Stimulated activated CD4-positive, alpha-beta T cell treated with anti-CD3 and anti-CD28 coated beads, Interleukin-4, amount 100 ng/mL, for 4 hours (primary cell): ENCODE measurements at regions not wholly inside any gene's neighbourhood (a gene's known extent, or its start where the extent isn't known, plus 50 kb on each side); places are given as distances from the start of the nearest gene placed in this dataset.
"Not testable (repeated sequence)": the region's sequence is repeated elsewhere in the genome, so short reads cannot be mapped to it uniquely, and the experiment has no call there.

Experiments
- DNase-seq, 2 experiments: peaks; one replicate each; pipeline ENCODE4 v3.0.0-alpha.2; 2020

DNA sequence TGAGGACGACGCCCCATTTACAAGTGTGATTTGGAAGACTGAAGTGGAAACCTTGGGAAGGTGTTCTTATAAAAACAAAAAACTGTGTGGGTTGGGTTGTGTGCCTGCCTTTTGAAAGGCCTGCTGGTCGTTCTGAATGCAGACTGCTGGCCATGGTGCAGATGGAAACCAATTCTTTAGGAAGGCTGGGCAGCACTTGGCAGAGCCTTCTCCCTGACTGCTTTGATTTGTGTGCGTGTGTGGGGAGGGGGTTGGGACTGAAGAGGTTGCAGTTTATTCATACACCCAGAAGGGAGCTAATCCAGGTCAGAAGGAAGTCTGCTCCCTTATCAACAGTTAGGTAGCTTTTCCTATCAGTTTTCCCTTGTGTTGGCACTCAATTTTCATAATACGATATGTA is 288.7 kb downstream of the SOX2 start:
- no peak for DNase-seq

DNA sequence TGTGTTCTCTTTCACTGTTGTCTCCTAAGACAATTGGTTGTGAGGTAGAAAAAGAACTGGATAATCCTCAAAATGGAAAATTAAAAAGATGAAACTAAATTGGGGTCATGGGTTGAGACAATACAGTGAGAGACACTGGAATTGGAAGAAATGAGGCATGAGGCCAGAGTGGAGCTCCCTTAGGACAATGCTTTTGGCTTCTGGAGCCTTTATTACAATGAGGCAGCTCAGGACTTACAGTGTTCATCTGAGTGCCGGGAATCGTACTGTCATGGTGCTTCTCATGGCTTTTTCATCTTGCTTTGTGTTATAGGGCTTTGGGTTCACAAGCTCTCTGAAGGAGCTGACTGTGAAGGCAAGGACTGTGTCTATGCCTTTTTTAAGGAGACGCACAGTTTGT is 293.5 kb downstream of the SOX2 start:
- DNase-seq, result no peak

DNA sequence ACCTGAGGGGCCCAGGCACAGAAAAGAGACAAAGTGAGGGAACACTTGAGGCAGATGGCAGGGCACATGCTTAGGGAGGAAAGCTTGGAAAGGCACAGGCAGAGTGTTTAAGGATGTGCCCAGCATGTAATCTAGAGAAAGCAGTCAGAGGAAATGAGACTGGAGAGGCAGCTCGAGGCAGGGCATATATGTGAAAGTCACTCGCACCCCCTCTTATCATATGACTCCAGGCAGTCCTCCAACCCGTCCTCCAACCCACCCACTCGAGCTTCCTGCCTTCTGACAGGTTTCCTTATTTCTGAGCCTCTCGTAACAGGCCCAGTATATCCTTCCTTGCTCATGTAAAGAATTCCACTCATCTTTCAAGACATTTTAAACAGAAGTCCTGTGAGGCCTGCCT is 294.0 kb downstream of the SOX2 start:
- DNase-seq, result no peak

DNA sequence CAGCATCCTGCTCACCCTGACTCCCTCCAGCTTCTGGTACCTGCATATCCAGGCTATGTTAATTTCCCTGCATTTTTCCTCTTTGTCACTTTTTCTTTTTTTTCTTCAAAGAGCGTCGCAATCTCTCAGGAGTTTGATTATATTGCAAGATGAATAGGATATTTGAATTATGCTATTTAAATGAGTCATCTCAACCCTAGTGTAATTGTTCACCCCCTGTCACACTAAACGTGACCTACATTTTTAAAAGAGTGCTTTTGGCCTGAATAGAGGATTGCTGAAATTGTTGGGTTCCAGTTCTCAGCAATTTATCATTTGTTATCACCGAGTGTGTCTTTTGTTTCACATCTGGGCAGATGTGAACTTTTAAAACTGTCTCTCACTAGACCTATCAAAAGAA is 294.7 kb downstream of the SOX2 start:
- no peak for DNase-seq

DNA sequence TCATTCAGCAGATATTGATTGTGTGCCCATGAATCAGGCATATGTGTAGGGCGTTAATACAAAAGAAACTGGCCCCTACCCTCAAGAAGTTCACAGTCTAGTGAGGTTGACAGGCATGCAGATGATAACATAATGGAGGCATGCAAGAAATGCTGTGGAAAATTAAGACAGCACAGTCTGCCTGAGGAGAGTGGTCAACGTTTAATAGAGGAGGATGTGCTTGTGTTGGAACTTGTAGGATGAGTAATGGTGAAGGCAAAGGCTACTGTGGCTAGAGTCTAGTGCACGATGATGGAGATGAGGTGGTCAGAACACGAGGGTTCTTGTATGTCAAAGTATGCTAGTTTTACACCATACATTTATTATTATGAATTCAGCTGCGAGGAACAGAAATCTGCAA is 295.7 kb downstream of the SOX2 start:
- no peak for DNase-seq

DNA sequence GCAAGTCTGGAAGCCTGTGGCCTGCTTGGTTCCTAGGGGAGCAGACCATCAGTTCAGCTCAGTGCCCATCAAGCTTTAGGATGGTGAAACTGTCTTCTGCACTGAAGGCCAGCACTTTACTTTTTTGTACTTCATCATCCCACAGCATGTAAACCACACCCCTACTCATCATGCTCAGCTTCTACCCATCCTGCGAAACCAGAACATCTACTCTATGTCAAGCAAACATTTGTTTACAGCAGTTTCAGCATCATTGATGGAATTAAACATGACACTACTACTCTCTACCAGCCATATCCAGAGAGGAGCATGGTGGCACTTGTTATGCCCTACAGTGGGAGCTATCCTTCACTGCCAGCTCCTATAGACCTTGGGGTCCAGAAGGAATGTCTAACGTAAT is 306.6 kb downstream of the SOX2 start:
- DNase-seq, result no peak

DNA sequence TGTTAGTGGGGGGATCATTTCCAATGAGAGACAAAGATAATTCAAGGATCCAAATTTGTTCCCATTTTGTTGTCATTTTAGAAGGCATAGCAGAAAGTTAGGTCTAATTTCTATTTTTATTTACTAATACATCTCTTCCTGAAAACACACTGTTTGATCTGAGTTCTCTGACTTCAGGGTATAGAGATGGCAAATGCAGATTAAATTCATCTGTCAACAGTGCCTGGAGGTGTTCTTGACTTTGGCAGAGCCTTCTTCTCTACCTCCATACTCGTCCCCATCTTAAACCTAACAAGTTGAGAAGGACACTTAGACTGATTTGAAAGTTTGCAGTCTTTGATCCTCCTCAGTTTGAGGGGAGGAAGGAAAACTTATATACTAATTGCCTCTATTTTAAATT is 308.2 kb downstream of the SOX2 start:
- DNase-seq, result no peak

DNA sequence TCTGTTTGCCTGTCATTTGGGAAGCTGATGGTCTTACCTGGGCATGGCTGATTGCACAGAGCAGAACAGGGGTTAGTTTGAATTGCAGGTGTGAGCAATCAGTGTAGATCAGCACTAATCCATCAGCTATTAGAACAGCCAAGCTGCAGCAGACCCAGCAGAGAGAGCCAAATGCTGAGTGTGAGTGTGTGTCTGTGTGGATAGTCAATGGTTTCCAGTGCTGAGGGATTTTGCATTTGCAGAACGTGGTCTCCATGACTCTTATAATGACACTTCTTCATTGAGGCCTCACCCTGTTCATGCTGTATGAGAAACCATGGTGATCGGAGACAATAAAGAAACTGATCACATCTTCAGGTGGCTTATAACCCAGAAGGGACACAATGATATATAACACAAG is 312.1 kb downstream of the SOX2 start:
- no peak for DNase-seq

DNA sequence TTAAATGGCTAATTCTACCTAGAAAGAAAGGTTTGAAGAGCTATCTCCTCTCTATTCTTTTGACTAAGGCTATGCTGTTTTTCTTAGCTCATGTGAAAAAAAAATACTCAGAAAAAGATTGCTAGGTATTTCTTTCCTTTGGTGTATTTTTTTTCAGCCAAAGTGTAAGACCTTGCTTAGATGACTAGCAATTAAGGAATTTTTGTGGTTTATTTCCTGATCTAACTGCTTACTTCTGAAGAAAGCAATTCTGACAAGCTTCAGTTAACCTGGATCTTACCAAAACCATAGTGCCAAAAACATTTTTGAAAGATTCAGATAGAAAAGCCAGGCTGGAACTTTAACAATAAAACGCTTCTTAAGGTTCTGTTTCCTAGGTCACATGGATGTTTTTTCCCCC is 315.6 kb downstream of the SOX2 start:
- no peak for DNase-seq

DNA sequence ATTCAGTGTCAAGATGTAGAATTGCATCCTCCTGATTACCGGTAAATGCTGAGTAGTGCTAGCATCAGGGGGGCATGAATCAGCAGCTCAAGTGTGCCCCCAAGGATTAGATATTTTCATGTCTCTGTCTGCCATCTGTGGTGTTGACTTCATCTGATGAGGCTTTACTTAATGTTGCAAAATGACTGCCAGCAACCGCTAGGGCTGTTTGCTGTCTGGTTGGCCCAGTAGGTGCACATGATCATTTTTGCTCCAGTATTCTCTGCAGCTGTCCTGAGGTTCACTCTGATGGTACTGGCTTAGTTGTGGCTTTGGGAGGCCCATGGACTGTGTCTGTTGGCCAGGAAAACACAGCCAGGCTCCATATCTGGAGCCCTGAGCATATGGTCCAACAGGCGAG is 316.4 kb downstream of the SOX2 start:
- DNase-seq, result no peak

DNA sequence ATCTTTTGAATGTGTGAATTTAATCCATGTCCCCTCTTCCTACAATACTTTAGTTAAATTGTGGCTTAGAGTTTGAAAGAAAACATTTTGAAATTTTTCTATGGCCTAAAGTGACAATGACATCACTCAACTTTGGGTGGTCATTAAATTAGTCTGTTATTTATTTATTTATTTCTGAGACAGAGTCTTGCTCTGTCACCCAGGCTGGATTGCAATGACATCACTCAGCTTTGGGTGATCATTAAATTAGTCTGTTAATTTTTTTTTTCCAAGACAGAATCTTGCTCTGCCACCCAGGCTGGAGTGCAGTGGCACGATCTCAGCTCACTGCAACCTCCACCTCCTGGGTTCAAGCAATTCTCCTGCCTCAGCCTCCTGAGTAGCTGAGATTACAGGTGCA is 322.5 kb downstream of the SOX2 start:
- DNase-seq, result not testable (repeated sequence)

DNA sequence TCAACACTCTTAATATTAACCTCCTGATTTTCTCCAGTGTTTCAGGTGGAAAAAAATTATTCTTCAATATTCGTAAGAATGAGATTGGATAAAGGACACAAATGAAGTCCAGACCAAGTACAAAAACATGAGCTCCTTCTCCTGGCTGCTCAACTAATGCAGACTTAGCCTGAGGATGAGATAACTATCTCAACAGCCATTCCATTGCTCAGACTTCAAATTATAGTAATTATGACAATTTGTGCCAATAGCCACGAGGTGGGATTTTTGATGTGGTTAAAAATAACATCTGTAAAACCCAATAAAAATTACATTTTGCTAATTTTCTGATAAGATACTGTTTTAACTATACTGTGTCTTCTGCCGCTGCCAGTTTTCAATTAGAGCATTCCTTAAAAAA is 323.6 kb downstream of the SOX2 start:
- DNase-seq, result no peak

DNA sequence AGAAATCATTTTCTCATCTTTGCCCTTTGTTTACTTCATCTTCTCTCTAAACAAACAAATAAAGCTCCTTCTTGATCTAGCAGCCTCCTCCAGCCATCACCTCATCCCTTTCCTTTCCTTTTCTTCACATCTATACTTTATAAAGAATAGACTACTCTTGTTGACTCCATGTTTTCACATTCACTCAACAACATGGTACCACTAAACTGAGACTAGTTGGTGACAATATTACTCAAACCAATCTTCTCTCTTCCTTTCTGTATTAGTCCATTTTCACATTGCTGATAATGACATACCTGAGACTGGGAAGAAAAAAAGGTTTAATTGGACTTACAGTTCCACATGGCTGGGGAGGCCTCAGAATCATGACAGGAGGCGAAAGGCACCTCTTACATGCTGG is 324.7 kb downstream of the SOX2 start:
- DNase-seq, result no peak

DNA sequence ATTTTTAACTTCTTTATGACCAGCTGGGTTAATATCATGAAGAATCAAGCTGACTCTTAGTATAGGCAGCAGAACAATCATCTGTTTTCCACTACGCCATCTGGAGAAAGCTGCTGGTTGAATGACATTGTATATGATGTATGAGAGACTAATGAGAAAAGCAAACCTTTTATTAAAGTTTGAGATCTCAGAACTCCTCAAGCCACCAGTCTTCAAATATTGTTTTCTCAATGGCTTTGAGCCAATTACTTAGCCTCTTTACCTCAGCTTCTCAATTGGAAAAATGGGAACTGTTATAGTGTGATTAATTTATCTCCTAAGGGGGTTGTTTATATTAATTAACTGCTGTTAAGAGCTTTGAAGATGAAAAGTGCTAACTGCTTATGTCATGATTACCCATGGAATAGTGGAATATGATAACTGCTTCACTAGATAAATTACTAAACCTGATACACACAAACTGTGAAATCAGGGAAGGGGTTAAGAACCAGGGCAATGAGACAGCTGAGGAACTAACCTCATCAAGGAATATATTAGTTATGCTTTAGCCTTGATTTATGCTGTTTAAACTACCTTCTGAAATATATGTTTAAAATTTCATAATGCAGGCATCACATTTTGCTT is 330.1 kb downstream of the SOX2 start:
- DNase-seq, result no peak

DNA sequence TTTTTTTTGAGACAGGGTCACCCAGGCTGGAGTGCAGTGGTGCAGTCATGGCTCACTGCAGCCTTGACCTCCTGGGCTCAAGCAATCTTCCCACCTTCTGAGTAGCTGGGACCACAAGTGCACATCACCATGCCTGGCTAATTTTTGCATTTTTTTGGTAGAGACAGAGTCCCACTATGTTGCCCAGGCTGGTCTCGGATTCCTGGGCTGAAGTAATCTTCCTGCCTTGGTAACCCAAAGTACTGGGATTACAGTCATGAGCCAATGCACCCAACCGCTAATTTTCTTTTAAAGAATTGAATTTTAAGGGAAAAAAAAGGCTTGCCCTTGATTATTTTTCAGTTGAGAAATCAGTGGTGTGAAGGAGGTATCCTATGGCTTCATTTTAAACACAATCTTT is 334.0 kb downstream of the SOX2 start:
- no peak for DNase-seq

DNA sequence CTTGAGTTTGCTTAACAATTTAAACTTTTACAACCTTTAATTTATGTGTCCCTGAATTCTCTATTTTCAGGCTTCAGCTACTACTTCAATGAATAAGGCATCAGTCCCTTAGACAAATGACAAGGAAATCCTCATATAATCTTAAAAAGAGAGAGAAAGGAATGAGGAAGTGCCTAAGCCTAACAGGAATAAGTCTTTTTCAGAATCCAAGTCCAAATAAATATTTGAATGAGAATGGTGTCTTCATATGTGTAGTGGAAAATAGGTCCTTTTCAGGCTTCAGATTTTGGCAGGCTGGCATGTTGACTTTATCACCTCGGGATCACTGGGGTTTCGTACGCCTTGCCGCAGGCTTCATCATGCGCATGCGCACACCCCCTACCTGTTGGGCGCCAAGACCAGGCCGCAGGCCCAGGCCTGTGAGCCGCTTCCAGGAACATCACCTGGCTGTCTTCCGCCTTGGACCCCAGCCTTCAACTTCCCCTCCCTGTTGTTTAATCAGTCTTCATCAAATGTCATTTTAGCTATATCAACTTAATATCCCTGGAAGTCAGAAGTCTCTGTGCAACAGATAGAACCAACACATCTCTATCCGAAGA is 334.5 kb downstream of the SOX2 start:
- DNase-seq, result no peak

DNA sequence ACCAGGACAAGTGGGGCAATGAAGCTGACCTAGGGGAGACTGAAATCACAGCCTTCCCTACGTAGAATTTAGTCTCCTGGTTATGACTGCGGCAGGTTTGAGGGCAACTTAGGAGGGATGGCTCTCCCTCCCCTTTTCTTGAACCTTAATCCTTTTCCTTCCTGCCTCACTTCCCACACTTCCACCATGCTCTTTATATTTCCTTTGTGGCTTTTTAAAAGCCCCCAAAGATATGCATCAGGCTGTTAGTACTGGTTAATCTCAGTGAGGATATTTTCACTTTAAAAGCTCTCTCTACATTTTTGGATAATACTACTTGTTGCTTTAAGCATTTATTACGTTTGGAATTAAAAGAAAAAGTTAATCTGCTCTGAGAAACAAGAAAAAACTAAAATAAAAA is 339.2 kb downstream of the SOX2 start:
- no peak for DNase-seq

DNA sequence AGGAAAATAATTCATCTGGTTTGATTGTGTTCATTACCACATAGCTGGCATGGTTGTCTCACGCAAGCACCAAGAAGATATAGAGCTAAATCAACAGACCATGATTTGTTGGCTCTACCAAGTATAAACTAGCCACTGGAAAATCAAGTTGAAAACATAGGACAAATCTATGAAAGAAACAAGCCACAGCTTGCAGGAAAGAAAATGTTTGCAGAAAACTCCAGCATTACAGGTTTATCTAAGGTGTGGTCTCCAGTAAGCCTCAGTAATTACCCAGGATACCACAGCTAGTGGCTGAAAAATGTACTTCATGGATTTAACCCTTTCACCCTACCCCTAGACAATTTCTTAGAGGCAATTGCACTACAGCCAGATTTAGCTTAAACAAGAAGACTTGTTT is 340.6 kb downstream of the SOX2 start:
- no peak for DNase-seq

DNA sequence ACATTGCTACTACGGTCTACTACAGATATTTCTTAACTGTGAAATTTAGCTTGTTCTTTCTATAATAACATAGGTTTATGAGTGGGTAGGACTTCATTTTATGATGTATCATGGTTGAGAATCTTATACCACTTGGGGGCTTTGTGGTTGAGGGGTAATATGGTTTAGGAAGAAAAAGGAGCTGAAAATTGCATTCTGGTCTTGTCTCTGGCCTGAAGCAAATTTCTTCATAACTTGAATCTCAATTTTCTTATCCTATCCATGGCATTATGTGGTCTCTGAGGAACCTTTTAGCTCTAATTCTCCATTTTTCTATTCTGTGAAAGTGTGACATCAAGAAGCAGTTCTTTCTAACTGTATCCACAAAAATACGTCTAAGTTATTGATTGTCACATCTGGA is 341.0 kb downstream of the SOX2 start:
- DNase-seq, result no peak

DNA sequence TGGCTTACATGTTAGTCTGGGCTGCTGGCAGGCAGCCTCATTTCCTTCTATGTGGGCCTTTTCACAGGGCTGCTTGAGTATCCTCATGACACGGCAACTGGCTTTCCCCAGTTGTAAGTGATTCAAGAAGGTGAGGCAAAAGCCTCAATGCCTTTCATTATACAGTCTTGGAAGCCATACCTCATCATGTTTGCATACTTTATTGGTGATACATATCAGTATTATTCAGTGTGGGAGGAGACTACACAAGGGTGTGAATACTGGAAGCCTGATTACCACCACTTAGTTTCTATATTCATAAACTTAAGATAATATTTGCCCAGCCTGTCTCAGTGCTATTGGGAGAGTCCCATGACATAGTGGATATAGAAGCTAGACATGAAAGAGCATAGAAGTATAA is 346.8 kb downstream of the SOX2 start:
- DNase-seq, result no peak

DNA sequence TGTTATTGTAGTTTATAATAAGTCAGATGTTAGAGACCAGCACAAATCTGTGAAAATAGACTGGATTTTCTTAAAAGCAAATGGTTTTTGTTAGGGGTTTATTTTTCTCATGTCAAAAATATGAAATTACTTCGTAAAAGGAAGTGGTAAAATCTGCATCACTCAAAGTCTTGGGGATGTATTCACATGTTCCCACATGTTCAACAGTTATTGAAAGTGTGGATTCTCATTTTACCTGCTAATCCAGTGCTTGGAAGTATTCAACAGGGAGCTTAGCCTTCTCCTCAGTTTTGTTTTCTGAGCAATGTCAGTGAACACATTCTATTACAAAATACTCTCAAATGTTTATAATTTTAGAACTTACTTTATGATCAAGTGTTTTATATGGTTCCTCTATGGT is 352.0 kb downstream of the SOX2 start:
- no peak for DNase-seq

DNA sequence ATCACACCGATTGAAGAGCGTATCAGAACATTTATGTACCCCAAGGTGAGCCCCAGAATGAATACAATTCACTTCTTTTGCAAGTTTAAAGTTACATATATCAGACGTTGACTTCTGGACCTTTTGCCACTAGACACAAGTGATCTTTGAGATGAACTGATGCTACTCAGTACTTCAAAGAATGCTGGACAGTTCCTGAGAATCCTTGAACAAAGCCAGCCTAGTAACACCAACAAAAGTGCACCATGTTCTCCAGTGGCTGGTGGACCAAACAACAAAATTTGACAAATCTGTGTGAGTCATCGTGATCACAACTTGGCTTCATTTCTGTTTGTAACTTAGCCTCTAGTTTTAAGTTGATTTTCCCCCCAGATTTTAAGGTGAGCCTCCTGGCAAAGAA is 355.7 kb downstream of the SOX2 start:
- DNase-seq, result no peak

DNA sequence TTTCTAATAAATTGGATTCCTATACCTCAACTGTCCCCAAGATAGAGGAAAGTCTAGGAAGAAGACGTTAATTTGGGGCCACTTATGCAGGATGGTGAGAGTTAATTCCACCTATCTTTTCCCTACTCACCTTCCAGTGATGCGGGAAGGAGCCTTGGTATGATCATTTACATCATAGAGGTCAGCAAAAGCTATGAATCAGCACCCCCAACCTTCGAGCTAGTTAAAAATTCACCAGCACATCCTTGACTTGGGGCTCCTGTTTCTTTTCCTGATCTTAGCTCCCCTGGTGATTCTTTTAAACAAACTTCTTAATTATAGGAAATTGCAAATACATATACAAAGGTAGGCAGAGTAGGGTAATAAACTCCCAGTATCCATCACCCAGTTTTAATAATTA is 366.6 kb downstream of the SOX2 start:
- no peak for DNase-seq

DNA sequence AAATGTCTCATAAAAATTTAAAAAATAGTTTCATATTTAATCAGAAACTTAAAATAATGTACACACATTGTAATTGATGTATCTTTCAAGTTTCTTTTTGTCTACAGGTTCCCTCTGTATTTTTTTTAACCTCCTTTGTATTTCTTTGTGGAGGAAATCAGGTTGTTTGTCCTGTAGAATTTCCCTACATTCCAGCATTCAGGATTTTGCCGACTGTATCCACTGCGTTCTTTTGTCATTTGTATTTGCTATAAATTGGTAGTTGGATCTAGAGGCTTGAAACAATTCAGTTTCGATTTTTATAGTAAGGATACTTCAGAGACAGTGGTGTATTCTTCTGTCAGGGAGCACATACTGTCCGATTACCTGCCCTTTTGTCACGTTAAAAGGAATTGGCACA is 367.2 kb downstream of the SOX2 start:
- no peak for DNase-seq

DNA sequence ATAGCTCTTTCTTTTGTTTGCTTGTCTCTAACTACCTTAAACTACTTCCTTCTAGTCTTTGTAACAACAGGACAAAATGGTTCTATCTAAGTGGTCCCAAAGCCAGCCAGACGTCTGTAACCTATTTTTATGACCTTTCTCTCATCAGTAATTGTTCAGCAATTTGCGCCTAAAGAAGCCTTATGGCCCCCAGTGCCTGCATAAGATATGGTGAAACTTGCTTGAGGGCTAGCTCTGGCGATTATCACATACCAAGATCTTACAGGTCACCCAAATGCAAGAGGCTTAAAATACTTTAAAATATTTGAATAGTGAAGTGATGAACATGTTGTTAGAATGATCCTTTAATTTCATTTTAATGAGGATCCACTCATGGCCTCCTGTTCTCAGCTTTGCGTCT is 369.4 kb downstream of the SOX2 start:
- no peak for DNase-seq

DNA sequence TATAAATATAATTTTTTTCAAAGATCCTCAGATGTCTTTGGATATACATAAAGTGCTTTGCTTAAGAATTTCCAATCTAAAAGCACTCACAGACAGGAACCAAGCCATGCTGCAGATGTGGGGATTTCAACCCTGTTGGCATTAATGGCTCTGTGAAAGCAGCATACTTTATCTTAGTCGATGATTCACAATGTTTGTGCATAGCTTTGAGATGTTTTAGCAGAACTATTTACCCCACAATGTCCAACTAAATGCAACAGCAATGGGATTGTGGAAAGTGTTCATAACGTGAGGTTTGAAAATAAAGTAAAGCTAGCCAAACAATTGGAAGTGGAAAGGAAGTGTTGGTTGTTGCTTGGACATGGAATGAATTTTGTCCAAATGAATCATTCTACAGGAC is 371.4 kb downstream of the SOX2 start:
- DNase-seq, result no peak
